HUDEP-2 (cell line): ENCODE measurements at regions not wholly inside any gene's neighbourhood (a gene's known extent, or its start where the extent isn't known, plus 50 kb on each side); places are given as distances from the start of the nearest gene placed in this dataset.
"Not testable (repeated sequence)": the region's sequence is repeated elsewhere in the genome, so short reads cannot be mapped to it uniquely, and the experiment has no call there.

Source experiments
- DNase-seq, 76 experiments: peaks; one replicate each; lab custom pipeline; 2025; ENCODE audit not compliant: unreplicated experiment in 76 of 76; lab: John Stamatoyannopoulos, UW

- no peak for DNase-seq
Measured at GRCh38 chr3:88767746-88768145, 339.7 kb upstream of the EPHA3 start.

- no peak for DNase-seq
Measured at GRCh38 chr3:88773766-88774165, 333.7 kb upstream of the EPHA3 start.

- DNase-seq: no peak
Measured at GRCh38 chr3:88775026-88775690, 332.3 kb upstream of the EPHA3 start.

- no peak for DNase-seq
Measured at GRCh38 chr3:88779482-88779881, 327.9 kb upstream of the EPHA3 start.

GRCh38 chr3:88784925-88785324, 322.5 kb upstream of the EPHA3 start:
- DNase-seq: no peak

GRCh38 chr3:88785841-88786240, 321.6 kb upstream of the EPHA3 start:
- no peak for DNase-seq

GRCh38 chr3:88795503-88795902, 311.9 kb upstream of the EPHA3 start:
- no peak for DNase-seq

GRCh38 chr3:88807491-88808105, 299.8 kb upstream of the EPHA3 start:
- no peak for DNase-seq

- no peak for DNase-seq
Measured at GRCh38 chr3:88809993-88810392, 297.4 kb upstream of the EPHA3 start.

- no peak for DNase-seq
Measured at GRCh38 chr3:88810455-88810854, 297.0 kb upstream of the EPHA3 start.

- no peak for DNase-seq
Measured at GRCh38 chr3:88811096-88811495, 296.3 kb upstream of the EPHA3 start.

- DNase-seq: no peak
Measured at GRCh38 chr3:88812576-88812975, 294.8 kb upstream of the EPHA3 start.

GRCh38 chr3:88816445-88816844, 291.0 kb upstream of the EPHA3 start:
- no peak for DNase-seq

GRCh38 chr3:88824666-88825564, 282.5 kb upstream of the EPHA3 start:
- DNase-seq: no peak

- DNase-seq: no peak
Measured at GRCh38 chr3:88828466-88828865, 279.0 kb upstream of the EPHA3 start.

- no peak for DNase-seq
Measured at GRCh38 chr3:88852606-88853005, 254.8 kb upstream of the EPHA3 start.

GRCh38 chr3:88863196-88863595, 244.2 kb upstream of the EPHA3 start:
- no peak for DNase-seq

- no peak for DNase-seq
Measured at GRCh38 chr3:88876724-88877123, 230.7 kb upstream of the EPHA3 start.

- no peak for DNase-seq
Measured at GRCh38 chr3:88879905-88880304, 227.5 kb upstream of the EPHA3 start.

- DNase-seq: no peak
Measured at GRCh38 chr3:88882121-88882520, 225.3 kb upstream of the EPHA3 start.

- DNase-seq: not testable (repeated sequence)
Measured at GRCh38 chr3:88886624-88887023, 220.8 kb upstream of the EPHA3 start.

- no peak for DNase-seq
Measured at GRCh38 chr3:88896026-88896425, 211.4 kb upstream of the EPHA3 start.
